GM23338 (cell line): ENCODE measurements at regions not wholly inside any gene's neighbourhood (a gene's known extent, or its start where the extent isn't known, plus 50 kb on each side); places are given as distances from the start of the nearest gene placed in this dataset.

Experiments
- ATAC-seq: fragments of 200-7000 bp; cut with Tn5 transposase; 3 replicates; pipeline ENCODE4 v1.9.1; 2020
- DNase-seq: peaks from one replicate; pipeline ENCODE4 v3.0.0-alpha.2; 2015; ENCODE audit warnings: low spot score
- H2AFZ ChIP-seq: fragments of 200-600 bp; sonication (generic); 2 replicates; pipeline ENCODE4 v1.8.0; 2016; ENCODE audit warnings: antibody characterized with exemption, mild to moderate bottlenecking, moderate library complexity
- H3F3A ChIP-seq: fragments of 200-600 bp; sonication (generic); replicated peaks from 2 replicates; pipeline ENCODE4 v1.8.0; 2017; ENCODE audit warnings: antibody characterized with exemption, mixed run types, low read depth
- H3K27ac ChIP-seq: fragments of 200-600 bp; sonication (generic); 2 replicates; pipeline ENCODE4 v1.6.1; 2016; ENCODE audit warnings: low read depth
- H3K27me3 ChIP-seq: fragments of 200-600 bp; sonication (generic); 2 replicates; pipeline ENCODE4 v1.8.0; 2016; ENCODE audit warnings: mild to moderate bottlenecking, mixed run types, moderate library complexity; ENCODE audit not compliant: insufficient read depth
- H3K36me3 ChIP-seq: fragments of 200-600 bp; sonication (generic); 2 replicates; pipeline ENCODE4 v1.8.0; 2016; ENCODE audit warnings: mild to moderate bottlenecking; ENCODE audit not compliant: insufficient read depth
- H3K4me1 ChIP-seq: fragments of 200-600 bp; sonication (generic); 2 replicates; pipeline ENCODE4 v1.8.0; 2016; ENCODE audit warnings: mild to moderate bottlenecking, moderate library complexity; ENCODE audit not compliant: insufficient read depth
- H3K4me2 ChIP-seq: fragments of 200-600 bp; sonication (generic); 2 replicates; pipeline ENCODE4 v1.7.1; 2017; ENCODE audit warnings: mixed run types
- H3K4me3 ChIP-seq: fragments of 200-600 bp; sonication (generic); 2 replicates; pipeline ENCODE4 v1.6.1; 2016; ENCODE audit warnings: mixed run types
- H3K79me2 ChIP-seq: fragments of 200-600 bp; sonication (generic); replicated peaks from 2 replicates; pipeline ENCODE4 v1.8.0; 2017; ENCODE audit warnings: mild to moderate bottlenecking; ENCODE audit not compliant: insufficient read depth
- H3K9me2 ChIP-seq: fragments of 200-600 bp; sonication (generic); 2 replicates; pipeline ENCODE4 v1.8.0; 2017; ENCODE audit not compliant: insufficient read depth
- H4K20me1 ChIP-seq: fragments of 200-600 bp; sonication (generic); replicated peaks from 2 replicates; pipeline ENCODE4 v1.8.0; 2017; ENCODE audit warnings: mild to moderate bottlenecking; ENCODE audit not compliant: insufficient read depth
- H3K27ac Mint-ChIP-seq: 2 replicates; pipeline ENCODE4 v1.8.0; 2020; ENCODE audit warnings: inconsistent platforms, mild to moderate bottlenecking, moderate library complexity, mixed read lengths
- H3K27me3 Mint-ChIP-seq: 3 replicates; pipeline ENCODE4 v1.8.0; 2022; ENCODE audit warnings: low read depth, mild to moderate bottlenecking, moderate library complexity, mixed read lengths, inconsistent platforms; ENCODE audit not compliant: insufficient read depth, poor library complexity
- H3K36me3 Mint-ChIP-seq: 3 replicates; pipeline ENCODE4 v1.8.0; 2021; ENCODE audit warnings: low read depth, mild to moderate bottlenecking, inconsistent platforms, moderate library complexity, mixed read lengths
- H3K4me1 Mint-ChIP-seq: 3 replicates; pipeline ENCODE4 v1.8.0; 2020; ENCODE audit warnings: mild to moderate bottlenecking, inconsistent platforms, mixed read lengths
- H3K4me3 Mint-ChIP-seq: 3 replicates; pipeline ENCODE4 v1.8.0; 2021; ENCODE audit warnings: moderate library complexity, mild to moderate bottlenecking, inconsistent platforms, mixed read lengths
- H3K9me3 Mint-ChIP-seq: 3 replicates; pipeline ENCODE4 v1.8.0; 2020; ENCODE audit warnings: moderate library complexity, mild to moderate bottlenecking, inconsistent platforms, mixed read lengths
- ETS1 ChIP-seq: IDR thresholded peaks from 2 replicates; pipeline ENCODE4 v1.6.1; 2016; ENCODE audit warnings: antibody characterized with exemption
- EZH2 ChIP-seq: fragments of 200-600 bp; sonication (generic); IDR thresholded peaks from one replicate; pipeline ENCODE4 v1.8.0; 2017; ENCODE audit warnings: antibody characterized with exemption, mild to moderate bottlenecking, low read depth; ENCODE audit not compliant: unreplicated experiment
- EZH2phosphoT487 ChIP-seq: fragments of 200-600 bp; sonication (generic); IDR thresholded peaks from one replicate; pipeline ENCODE4 v1.8.1; 2018; ENCODE audit warnings: antibody characterized with exemption; ENCODE audit not compliant: unreplicated experiment
- JUNB ChIP-seq: IDR thresholded peaks from one replicate; pipeline ENCODE4 v1.6.1; 2016; ENCODE audit warnings: antibody characterized with exemption; ENCODE audit not compliant: unreplicated experiment
- NANOG ChIP-seq: IDR thresholded peaks from 2 replicates; pipeline ENCODE4 v1.6.1; 2016; ENCODE audit warnings: antibody characterized with exemption, borderline replicate concordance
- REST ChIP-seq: IDR thresholded peaks from one replicate; pipeline ENCODE4 v1.6.1; 2018; ENCODE audit warnings: antibody characterized with exemption; ENCODE audit not compliant: unreplicated experiment
- ZNF114 ChIP-seq: fragments of 250-450 bp; sonication (Bioruptor Pico); IDR thresholded peaks from 2 replicates; pipeline ENCODE4 v1.5.0; 2020; ENCODE audit warnings: mild to moderate bottlenecking, moderate library complexity
- ZNF462 ChIP-seq: fragments of 250-450 bp; sonication (Bioruptor Pico); IDR thresholded peaks from 2 replicates; pipeline ENCODE4 v1.5.0; 2020; ENCODE audit warnings: mild to moderate bottlenecking, moderate library complexity

- TF ChIP-seq ZNF462 (CRISPR knock-in tag) (no peak), JUNB (no peak)
These were observed 245.1 kb upstream of the C9orf72 start (continued) for GRCh38 chr9:27818348-27818747.

- H3K4me1 ChIP-seq = 0 out of 2 replicates have a peak, but pooled peaks cover 3% of the 10 kb centered on the region
- no peak for ATAC-seq
- Mint-ChIP-seq H3K4me3 (no peak overlapping the region), H3K27ac (no peak overlapping the region), H3K9me3 (no peaks in the 10 kb centered on the region), H3K36me3 (no peaks in the 10 kb centered on the region), H3K4me1 (no peaks in the 10 kb centered on the region; the same call in 2 of the 3 replicates), H3K27me3 (no peaks in the 10 kb centered on the region)
- no peak for DNase-seq
- H3K9me2 ChIP-seq = no peaks in the 10 kb centered on the region
- H3K4me2 ChIP-seq = no peak overlapping the region
- no peaks in the 10 kb centered on the region for H4K20me1 ChIP-seq
- H3K4me3 ChIP-seq = no peak overlapping the region
- H3K27ac ChIP-seq = no peak overlapping the region
- peak overlapping the region; percentile 84 for H2AFZ ChIP-seq
- H3F3A ChIP-seq = no peaks in the 10 kb centered on the region
- no peaks in the 10 kb centered on the region for H3K36me3 ChIP-seq
- H3K79me2 ChIP-seq = no peaks in the 10 kb centered on the region
- H3K27me3 ChIP-seq = no peaks in the 10 kb centered on the region
- no peak for TF ChIP-seq EZH2
- TF ChIP-seq EZH2phosphoT487 = no peak
- TF ChIP-seq NANOG = no peak
- no peak for TF ChIP-seq ZNF114
- no peak for TF ChIP-seq REST
- TF ChIP-seq JUNB = no peak
- no peak for TF ChIP-seq ETS1
These were observed 255.6 kb upstream of the C9orf72 start for GRCh38 chr9:27828908-27829307.
